Nephron progenitor cell (in vitro differentiated cells): ENCODE measurements at regions not wholly inside any gene's neighbourhood (a gene's known extent, or its start where the extent isn't known, plus 50 kb on each side); places are given as distances from the start of the nearest gene placed in this dataset.

Experiments used
- DNase-seq: peaks from one replicate; pipeline ENCODE4 v3.0.0; 2021
- H3K27ac Mint-ChIP-seq: 2 replicates; pipeline ENCODE4 v1.8.0; 2021; ENCODE audit warnings: mild to moderate bottlenecking, moderate library complexity, mixed read lengths
- H3K27me3 Mint-ChIP-seq: 2 replicates; pipeline ENCODE4 v1.8.0; 2021; ENCODE audit warnings: mild to moderate bottlenecking, low read depth, mixed read lengths; ENCODE audit not compliant: poor library complexity
- H3K36me3 Mint-ChIP-seq: 2 replicates; pipeline ENCODE4 v1.8.0; 2021; ENCODE audit warnings: low read depth, mixed read lengths
- H3K4me1 Mint-ChIP-seq: 2 replicates; pipeline ENCODE4 v1.8.0; 2021; ENCODE audit warnings: mixed read lengths
- H3K4me3 Mint-ChIP-seq: 2 replicates; pipeline ENCODE4 v1.8.0; 2021; ENCODE audit warnings: mild to moderate bottlenecking, moderate library complexity, mixed read lengths
- H3K9me3 Mint-ChIP-seq: 2 replicates; pipeline ENCODE4 v1.8.0; 2021; ENCODE audit warnings: mild to moderate bottlenecking, moderate library complexity, mixed read lengths
- TF ChIP-seq, protein P1 (sequence below): fragments of 200-600 bp; sonication (generic); IDR thresholded peaks from 2 replicates; pipeline ENCODE4 v1.5.0; 2021; ENCODE audit warnings: antibody characterized with exemption

GRCh38 chr6:169005166-169005565, 248.5 kb downstream of the THBS2 start:
- Mint-ChIP-seq H3K27ac (no peak overlapping the region), H3K27me3 (no peaks in the 10 kb centered on the region), H3K4me3 (no peak overlapping the region), H3K4me1 (no peaks in the 10 kb centered on the region), H3K9me3 (peaks cover 13% of the 10 kb centered on the region), H3K36me3 (no peaks in the 10 kb centered on the region)
- no peak for DNase-seq
- TF ChIP-seq, protein P1, sequence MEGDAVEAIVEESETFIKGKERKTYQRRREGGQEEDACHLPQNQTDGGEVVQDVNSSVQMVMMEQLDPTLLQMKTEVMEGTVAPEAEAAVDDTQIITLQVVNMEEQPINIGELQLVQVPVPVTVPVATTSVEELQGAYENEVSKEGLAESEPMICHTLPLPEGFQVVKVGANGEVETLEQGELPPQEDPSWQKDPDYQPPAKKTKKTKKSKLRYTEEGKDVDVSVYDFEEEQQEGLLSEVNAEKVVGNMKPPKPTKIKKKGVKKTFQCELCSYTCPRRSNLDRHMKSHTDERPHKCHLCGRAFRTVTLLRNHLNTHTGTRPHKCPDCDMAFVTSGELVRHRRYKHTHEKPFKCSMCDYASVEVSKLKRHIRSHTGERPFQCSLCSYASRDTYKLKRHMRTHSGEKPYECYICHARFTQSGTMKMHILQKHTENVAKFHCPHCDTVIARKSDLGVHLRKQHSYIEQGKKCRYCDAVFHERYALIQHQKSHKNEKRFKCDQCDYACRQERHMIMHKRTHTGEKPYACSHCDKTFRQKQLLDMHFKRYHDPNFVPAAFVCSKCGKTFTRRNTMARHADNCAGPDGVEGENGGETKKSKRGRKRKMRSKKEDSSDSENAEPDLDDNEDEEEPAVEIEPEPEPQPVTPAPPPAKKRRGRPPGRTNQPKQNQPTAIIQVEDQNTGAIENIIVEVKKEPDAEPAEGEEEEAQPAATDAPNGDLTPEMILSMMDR, result no peak

DNA sequence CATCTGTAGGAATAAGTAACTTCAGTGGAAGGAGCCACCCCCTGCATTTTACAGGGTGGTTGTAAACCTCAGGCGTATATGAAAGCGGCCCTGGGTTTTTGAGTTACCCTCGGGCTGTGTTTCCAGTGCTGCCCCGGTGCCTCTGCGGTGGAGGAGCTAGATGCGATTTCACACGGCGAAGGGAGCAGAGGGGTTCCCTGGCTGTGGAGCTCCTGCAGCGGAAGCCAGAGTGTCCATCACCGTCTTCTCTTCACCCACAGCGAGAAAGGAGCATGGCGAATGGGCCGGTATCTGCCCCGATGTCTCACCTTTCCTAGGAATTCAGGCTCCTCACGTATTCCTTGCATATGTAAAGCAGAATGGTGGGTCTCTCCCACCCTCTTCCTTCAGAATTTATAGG, 253.6 kb downstream of the THBS2 start:
- H3K4me3 Mint-ChIP-seq, result no peak overlapping the region
- H3K9me3 Mint-ChIP-seq, result peaks cover 13% of the 10 kb centered on the region
- no peaks in the 10 kb centered on the region for H3K36me3 Mint-ChIP-seq
- peaks cover 5% of the 10 kb centered on the region for H3K4me1 Mint-ChIP-seq
- no peak for DNase-seq
- TF ChIP-seq, protein P1, result no peak
- H3K27me3 Mint-ChIP-seq, result peaks cover 4% of the 10 kb centered on the region
- H3K27ac Mint-ChIP-seq, result no peak overlapping the region

GRCh38 chr6:168999392-168999791, 254.3 kb downstream of the THBS2 start:
- TF ChIP-seq, protein P1, result no peak
- peaks cover 4% of the 10 kb centered on the region for H3K27me3 Mint-ChIP-seq
- no peak overlapping the region for H3K27ac Mint-ChIP-seq

GRCh38 chr6:168996356-168996625, 257.4 kb downstream of the THBS2 start:
- no peak for DNase-seq
- Mint-ChIP-seq H3K27me3 (peaks cover 4% of the 10 kb centered on the region), H3K36me3 (no peaks in the 10 kb centered on the region), H3K9me3 (no peaks in the 10 kb centered on the region), H3K4me1 (peaks cover 24% of the 10 kb centered on the region), H3K27ac (no peak overlapping the region), H3K4me3 (no peak overlapping the region)
- TF ChIP-seq, protein P1, result no peak

More at GRCh38 chr6:168999392-168999791, 254.3 kb downstream of the THBS2 start:
- H3K4me3 Mint-ChIP-seq, result no peak overlapping the region
- peaks cover 12% of the 10 kb centered on the region for H3K9me3 Mint-ChIP-seq
- no peaks in the 10 kb centered on the region for H3K36me3 Mint-ChIP-seq
- DNase-seq, result no peak
- peaks cover 11% of the 10 kb centered on the region for H3K4me1 Mint-ChIP-seq

GRCh38 chr6:168995526-168996355, 257.9 kb downstream of the THBS2 start:
- TF ChIP-seq, protein P1, result no peak
- no peak overlapping the region for H3K4me3 Mint-ChIP-seq
- no peak overlapping the region for H3K27ac Mint-ChIP-seq
- H3K9me3 Mint-ChIP-seq, result no peaks in the 10 kb centered on the region
- no peaks in the 10 kb centered on the region for H3K36me3 Mint-ChIP-seq
- DNase-seq, result no peak
- peaks cover 24% of the 10 kb centered on the region for H3K4me1 Mint-ChIP-seq
- H3K27me3 Mint-ChIP-seq, result peaks cover 4% of the 10 kb centered on the region

- Mint-ChIP-seq H3K36me3 (no peaks in the 10 kb centered on the region), H3K4me1 (peaks cover 24% of the 10 kb centered on the region), H3K9me3 (no peaks in the 10 kb centered on the region), H3K4me3 (no peak overlapping the region), H3K27me3 (peaks cover 4% of the 10 kb centered on the region), H3K27ac (no peak overlapping the region)
- DNase-seq, result no peak
- TF ChIP-seq, protein P1, result no peak
Observed at GRCh38 chr6:168994956-168995355, 258.7 kb downstream of the THBS2 start.
